Pancreas (tissue), 10 donors: ENCODE measurements at regions not wholly inside any gene's neighbourhood (a gene's known extent, or its start where the extent isn't known, plus 50 kb on each side); places are given as distances from the start of the nearest gene placed in this dataset.

Experiments
- ATAC-seq, 4 donors: fragments of 200-7000 bp; cut with Tn5 transposase; one replicate each; pipeline versions ENCODE4 v1.8.0 to v1.9.1; 2020; ENCODE audit warnings: mild to moderate bottlenecking in 4 of 4, moderate library complexity in 4 of 4
- DNase-seq, 6 donors: peaks; one replicate each; pipeline ENCODE4 v3.0.0-alpha.2; 2020
- FAIRE-seq: peaks from 2 replicates; lab custom pipeline; 2012; peaks lifted over from hg19 to GRCh38; lab: Jason Lieb, UNC
- H3K27ac ChIP-seq, 4 donors: fragments of 200-600 bp; sonication (generic); 1 replicate in 3 of 4; 2 replicates in 1 of 4; pipeline versions ENCODE4 v1.5.0 to v1.8.0; 2020
- H3K27me3 ChIP-seq, 4 donors: fragments of 200-600 bp; one replicate each; pipeline ENCODE4 v1.8.0; 2021
- H3K36me3 ChIP-seq, 3 donors: fragments of 200-600 bp; sonication (generic) in 1 of 3; one replicate each; pipeline versions ENCODE4 v1.5.0 to v1.8.0; 2020 to 2021
- H3K4me1 ChIP-seq, 3 donors: fragments of 200-600 bp; one replicate each; pipeline ENCODE4 v1.8.0; 2021
- H3K4me3 ChIP-seq, 4 donors: fragments of 200-600 bp; sonication (generic) in 2 of 4; one replicate each; pipeline versions ENCODE4 v1.5.0 to v1.8.0; 2020 to 2021
- H3K9me3 ChIP-seq, 4 donors: fragments of 200-600 bp; one replicate each; pipeline ENCODE4 v1.8.0; 2021
- CTCF ChIP-seq, 4 donors: fragments of 200-600 bp; sonication (generic) in 3 of 4; IDR thresholded peaks; one replicate each; pipeline versions ENCODE4 v1.5.0 to v1.8.0; 2021; ENCODE audit warnings: antibody characterized with exemption in 4 of 4
- WGBS, 2 donors: extraction: QIAGEN DNeasy Blood & Tissue Kit; methylation state at CpG; one replicate each; pipeline ENCODE4 v1.1.7; 2013; 5-methylcytosine and 5-hydroxymethylcytosine counted together
- intact Hi-C, 3 donors: fragments of 100-400 bp; cut with DNase I; formaldehyde crosslinking; loops; one replicate each; pipeline versions ENCODE4 v1.11.1 to v1.14.2; 2022
- donor health status: healthy with polysubstance abuse.
- donor health status: DM: no; HTN: no; CAD: no; lungs with moderate emphysema.
- donor health status: DM: no; HTN: no; CAD: no.
- donor health status: control.
- donor health status: control.
- donor health status: Bipolar disorder and iron deficiency.
- donor health status: DM: yes; HTN: yes; CAD: no.
- donor health status: DM: no; HTN: no; CAD: no.
- donor health status: DM: no; HTN: no; CAD: no.
- donor health status: DM: yes; HTN: yes; CAD: no.

- FAIRE-seq (peak; percentile 63), ATAC-seq (no peak), DNase-seq (no peak)
- H3K27me3 ChIP-seq, result no peaks in the 10 kb centered on the region
- H3K36me3 ChIP-seq, result no peaks in the 10 kb centered on the region
- H3K4me1 ChIP-seq, result no peaks in the 10 kb centered on the region
- WGBS, 2 donors, result 15 to 23% methylated on average over 2 of the region's 2 CpGs
- H3K4me3 ChIP-seq, result no peak overlapping the region
- no peaks in the 10 kb centered on the region for H3K9me3 ChIP-seq
- intact Hi-C loops, result no loop called here
- TF ChIP-seq CTCF (IDR thresholded peaks at IDR 0.05), result no peak
- no peak overlapping the region for H3K27ac ChIP-seq
Observed at GRCh38 chrX:147119088-147119487, 304.5 kb upstream of the CXorf51A start.

- whole genome bisulfite sequencing, 2 donors, result 31 to 42% methylated on average over 2 of the region's 2 CpGs
- H3K4me1 ChIP-seq, result no peaks in the 10 kb centered on the region
- no peak for TF ChIP-seq CTCF (IDR thresholded peaks at IDR 0.05)
- intact Hi-C loops, result no loop called here
- DNase-seq (no peak), ATAC-seq (no peak), FAIRE-seq (peak; percentile 64)
- H3K4me3 ChIP-seq, result no peak overlapping the region
- no peak overlapping the region for H3K27ac ChIP-seq
- no peaks in the 10 kb centered on the region for H3K36me3 ChIP-seq
- H3K9me3 ChIP-seq, result no peaks in the 10 kb centered on the region
- H3K27me3 ChIP-seq, result peaks cover 0 to 8% (median 0%) of the 10 kb centered on the region in 4 donors
Observed at GRCh38 chrX:147079974-147080373, 265.4 kb upstream of the CXorf51A start.

- WGBS, 2 donors, result 76 to 79% methylated on average over 8 of the region's 8 CpGs
- ATAC-seq (no peak), FAIRE-seq (no peak), DNase-seq (no peak)
- intact Hi-C loops, result no loop called here
- TF ChIP-seq CTCF (IDR thresholded peaks at IDR 0.05), result no peak
- H3K27me3 ChIP-seq, result peaks cover 0 to 8% (median 0%) of the 10 kb centered on the region in 4 donors
- H3K4me1 ChIP-seq, result no peaks in the 10 kb centered on the region
- no peaks in the 10 kb centered on the region for H3K9me3 ChIP-seq
- H3K27ac ChIP-seq, result no peak overlapping the region
- H3K36me3 ChIP-seq, result no peaks in the 10 kb centered on the region
- no peak overlapping the region for H3K4me3 ChIP-seq
Observed at GRCh38 chrX:147079457-147079856, 264.9 kb upstream of the CXorf51A start.

GRCh38 chrX:147077472-147077871 is 262.9 kb upstream of the CXorf51A start:
- no peak for ATAC-seq
- no peak for TF ChIP-seq CTCF (IDR thresholded peaks at IDR 0.05)
- Histone ChIP-seq H3K4me3 (no peak overlapping the region), H3K27me3 (peaks cover 0 to 8% (median 0%) of the 10 kb centered on the region in 4 donors), H3K4me1 (no peaks in the 10 kb centered on the region), H3K27ac (no peak overlapping the region), H3K9me3 (no peaks in the 10 kb centered on the region), H3K36me3 (no peaks in the 10 kb centered on the region)
- no peak for FAIRE-seq
- no peak for DNase-seq
- WGBS, 2 donors, result 63 to 65% methylated on average over 5 of the region's 5 CpGs
- intact Hi-C loops, result no loop called here

GRCh38 chrX:147072747-147073146 is 258.2 kb upstream of the CXorf51A start:
- no peak for ATAC-seq
- Histone ChIP-seq H3K27me3 (peaks cover 0 to 3% (median 0%) of the 10 kb centered on the region in 4 donors), H3K27ac (no peak overlapping the region), H3K4me3 (no peak overlapping the region), H3K4me1 (no peaks in the 10 kb centered on the region), H3K9me3 (no peaks in the 10 kb centered on the region), H3K36me3 (no peaks in the 10 kb centered on the region)
- 59 to 71% methylated on average over 5 of the region's 5 CpGs for WGBS, 2 donors
- FAIRE-seq, result no peak
- intact Hi-C loops, result no loop called here
- no peak for TF ChIP-seq CTCF (IDR thresholded peaks at IDR 0.05)
- DNase-seq, result no peak
